T-helper 2 cell (primary cell): ENCODE measurements at regions not wholly inside any gene's neighbourhood (a gene's known extent, or its start where the extent isn't known, plus 50 kb on each side); places are given as distances from the start of the nearest gene placed in this dataset.
"Not testable (repeated sequence)": the region's sequence is repeated elsewhere in the genome, so short reads cannot be mapped to it uniquely, and the experiment has no call there.

ENCODE experiments used
- DNase-seq, 5 experiments: peaks; one replicate each; pipeline versions ENCODE4 v3.0.0 to v3.0.0-alpha.2; 2012 to 2022

DNA sequence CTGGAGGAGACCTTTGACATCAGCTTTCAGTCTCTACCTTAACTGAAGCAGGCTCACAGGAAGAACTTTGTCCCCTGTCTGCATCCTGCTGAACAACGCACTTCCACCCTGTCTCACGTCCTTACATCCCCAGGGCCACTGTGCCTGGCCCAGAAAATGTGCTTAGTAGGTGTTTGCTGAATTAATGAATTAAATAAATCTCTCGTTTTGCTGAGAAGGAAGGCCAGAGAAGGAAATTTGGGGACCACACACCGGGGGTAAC, 54.3 kb upstream of the CREB3L1 start:
- no peak for DNase-seq

DNA sequence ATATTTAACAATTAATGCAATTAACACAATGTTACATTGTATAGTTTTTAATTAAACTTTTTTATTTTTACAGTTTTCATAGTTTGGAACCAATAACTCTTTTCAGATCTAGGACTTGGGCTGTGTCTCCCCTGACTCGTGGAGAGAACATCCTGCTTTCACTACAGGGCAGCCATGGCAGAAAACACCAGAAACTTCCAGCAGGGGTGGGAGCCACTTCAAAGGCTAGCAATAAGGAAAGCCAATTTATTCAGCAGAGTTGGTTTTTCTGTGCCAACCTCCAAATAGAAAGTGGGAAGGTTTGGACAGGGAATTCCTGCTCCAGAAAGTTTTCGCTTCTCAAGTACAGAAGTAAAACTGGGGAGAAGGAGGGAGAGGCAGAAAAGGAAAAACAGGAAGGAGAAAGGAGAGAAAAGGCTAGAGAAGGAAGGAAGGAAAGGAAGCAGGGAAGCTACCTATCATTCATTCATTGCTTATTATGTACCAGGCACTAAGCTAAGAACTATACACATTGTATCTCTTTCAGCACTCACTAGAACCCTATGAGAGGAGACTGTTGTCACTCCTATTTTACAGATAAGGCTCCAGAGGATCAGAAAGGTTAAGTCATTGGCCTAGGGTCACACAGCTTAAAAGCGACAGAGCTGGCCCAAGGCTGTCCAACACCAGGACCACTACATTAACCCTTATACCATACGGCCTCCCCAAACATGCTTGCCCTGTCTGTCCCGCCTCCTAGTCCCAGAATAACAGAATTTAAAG, 54.8 kb upstream of the CREB3L1 start:
- DNase-seq = no peak

DNA sequence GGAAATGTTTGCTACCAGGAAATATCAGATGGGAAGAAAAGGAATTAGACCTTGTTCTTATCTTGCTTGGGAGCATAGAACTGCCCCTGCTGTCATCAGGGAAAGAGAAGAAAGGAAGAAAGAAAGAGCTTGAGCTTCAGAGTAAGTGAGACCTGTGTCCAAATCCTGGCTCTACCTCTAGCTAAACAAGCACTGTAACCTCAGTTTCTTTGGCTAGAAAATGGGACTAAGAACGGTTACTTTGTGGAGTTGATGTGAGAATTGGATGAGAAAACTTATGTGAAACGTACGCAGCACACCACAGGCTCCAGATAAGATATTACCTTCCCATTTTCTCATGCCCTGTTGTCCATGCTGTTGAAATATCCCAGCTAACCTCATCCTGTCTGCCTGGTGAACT, 57.1 kb upstream of the CREB3L1 start:
- no peak for DNase-seq

DNA sequence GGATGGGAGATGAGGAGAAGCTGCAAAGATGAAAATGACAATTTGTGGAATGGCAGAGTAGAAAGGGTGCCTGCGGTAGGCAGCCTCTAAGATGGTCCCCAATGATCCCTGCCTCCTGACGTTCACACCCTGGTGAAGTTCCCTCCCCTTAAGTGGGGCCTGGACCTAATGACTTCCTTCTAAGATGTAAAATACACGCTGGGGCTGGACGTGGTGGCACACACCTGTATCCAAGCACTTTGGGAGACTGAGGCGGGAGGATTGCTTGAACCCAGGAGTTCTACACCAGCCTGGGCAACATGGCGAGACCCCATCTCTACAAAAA, 60.7 kb upstream of the CREB3L1 start:
- no peak for DNase-seq

DNA sequence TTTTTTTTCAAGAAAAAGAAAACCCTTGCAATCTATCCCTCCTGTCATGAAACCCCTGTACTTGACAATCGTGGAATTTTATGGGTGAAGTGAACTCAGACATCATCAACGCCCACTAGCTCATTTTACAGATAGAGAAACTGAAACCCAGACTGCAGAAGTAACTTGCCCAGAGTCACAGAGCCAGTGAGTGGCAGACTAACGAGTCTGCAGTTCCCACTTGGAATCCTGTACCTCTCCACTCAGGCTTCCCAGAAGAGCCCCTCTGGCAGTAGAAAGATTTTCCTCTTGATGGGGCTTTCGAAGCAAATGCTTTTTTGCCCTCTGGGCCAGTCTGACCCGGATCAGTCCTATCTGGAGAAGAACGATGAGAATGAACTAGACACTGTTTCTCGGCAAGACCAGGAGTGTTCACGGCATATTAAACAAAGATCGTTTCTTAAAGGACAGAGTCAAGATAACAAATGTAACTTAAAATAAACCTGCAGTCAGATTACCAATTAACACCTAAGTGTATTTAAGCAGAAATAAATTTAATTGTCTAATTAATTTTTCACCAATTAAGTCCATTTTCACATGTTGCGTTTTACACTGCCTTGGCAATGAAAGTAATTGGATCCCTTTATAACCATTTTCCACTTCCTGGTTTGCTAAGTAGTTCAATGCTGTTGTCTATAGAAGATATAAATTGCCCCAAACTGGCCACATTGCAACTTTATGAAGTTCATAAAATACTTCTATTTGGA, 61.3 kb upstream of the CREB3L1 start:
- no peak for DNase-seq

DNA sequence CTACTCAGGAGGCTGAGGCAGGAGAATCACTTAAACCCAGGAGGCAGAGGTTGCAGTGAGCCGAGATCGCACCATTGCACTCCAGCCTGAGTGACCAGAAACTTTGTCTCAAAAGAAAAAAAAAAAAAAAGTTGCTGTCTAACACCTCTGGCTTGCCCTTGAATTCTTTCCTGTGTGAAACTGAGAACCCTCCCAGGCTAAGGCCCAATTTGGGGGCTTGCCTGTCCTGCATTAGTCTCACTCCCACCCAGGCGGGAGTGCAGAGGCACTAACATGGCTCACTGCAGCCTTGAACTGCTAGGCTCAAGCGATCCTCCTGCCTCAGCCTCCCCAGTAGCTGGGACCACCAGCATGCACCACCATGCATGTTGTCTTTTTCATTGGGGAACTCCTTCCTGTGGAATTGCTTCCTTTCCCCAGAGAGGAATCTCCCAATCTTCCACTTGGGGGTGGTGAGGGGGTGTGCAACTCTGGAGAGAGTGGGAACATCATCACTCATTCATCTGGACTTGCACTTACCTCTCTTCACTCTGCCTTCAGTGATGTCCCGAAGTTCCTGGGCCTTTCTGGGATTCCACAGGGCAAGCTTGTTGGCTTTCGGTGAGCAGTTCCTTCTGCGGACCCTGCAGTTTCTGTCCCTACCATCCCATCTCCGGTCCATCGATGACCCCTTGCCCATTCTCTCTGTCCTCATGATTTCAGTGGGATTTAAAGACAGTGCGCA, 62.1 kb upstream of the CREB3L1 start:
- no peak for DNase-seq

DNA sequence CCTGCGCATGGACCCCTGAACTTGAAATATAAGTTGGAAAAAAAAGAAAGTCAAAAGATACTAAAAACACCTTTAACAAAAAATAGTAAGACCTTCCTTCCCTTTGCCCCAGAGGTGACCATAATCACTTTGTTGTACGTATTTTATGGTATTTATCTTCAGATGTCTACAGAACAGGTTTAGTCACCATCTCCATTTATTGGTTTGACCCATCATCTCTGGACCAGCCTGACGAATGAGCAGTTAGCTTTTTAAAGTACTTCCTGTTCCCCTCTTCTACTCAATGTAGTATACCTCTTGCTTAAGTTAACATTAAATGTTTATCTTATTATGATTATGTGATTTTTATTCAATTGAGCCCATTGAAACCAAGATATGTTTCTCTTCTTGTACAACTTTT, 64.7 kb upstream of the CREB3L1 start:
- DNase-seq = no peak

DNA sequence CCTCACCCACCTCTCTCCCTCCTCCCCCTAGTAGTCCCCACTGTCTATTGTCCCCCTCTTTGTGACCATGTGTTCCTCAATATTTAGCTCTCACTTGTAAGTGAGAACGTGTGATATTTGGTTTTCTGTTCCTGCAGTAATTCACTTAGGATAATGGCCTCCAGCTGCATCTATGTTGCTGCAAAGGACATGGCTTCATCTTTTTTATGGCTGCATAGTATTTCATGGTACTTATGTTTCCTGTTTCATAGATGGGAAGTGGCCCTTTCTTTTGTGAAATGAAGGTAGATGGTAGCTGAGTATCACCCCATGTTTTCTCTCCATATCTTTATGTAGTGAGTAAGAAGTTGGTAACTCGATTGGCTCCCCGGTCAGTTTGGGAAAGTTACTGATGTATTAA, 66.6 kb upstream of the CREB3L1 start:
- DNase-seq = no peak

DNA sequence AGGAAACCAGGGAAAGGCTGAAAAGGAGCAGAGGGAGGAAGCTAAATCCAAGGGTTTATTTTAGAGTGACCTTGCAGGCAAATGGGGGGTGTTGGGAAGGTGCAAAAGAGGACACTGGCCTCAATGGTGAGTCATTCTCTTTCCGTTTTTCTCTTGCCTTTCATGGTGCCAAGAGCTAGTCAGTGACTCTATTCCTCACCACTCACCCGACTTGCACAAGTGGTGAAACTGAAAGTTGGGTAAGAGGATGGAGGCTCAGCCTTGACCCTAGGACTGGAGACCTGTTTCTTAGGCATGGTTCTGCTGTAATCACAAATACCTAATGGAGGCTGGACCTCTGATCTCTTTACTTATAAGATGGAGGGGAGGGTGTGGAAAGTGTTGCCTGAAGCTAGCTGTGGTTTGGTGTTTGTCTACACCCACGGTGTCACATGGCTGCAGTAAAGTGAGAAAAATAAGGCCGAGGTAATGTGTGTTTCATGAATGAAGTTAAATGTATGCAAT, 67.3 kb upstream of the CREB3L1 start:
- DNase-seq = peak in 1 of 5 experiments; percentile 31

DNA sequence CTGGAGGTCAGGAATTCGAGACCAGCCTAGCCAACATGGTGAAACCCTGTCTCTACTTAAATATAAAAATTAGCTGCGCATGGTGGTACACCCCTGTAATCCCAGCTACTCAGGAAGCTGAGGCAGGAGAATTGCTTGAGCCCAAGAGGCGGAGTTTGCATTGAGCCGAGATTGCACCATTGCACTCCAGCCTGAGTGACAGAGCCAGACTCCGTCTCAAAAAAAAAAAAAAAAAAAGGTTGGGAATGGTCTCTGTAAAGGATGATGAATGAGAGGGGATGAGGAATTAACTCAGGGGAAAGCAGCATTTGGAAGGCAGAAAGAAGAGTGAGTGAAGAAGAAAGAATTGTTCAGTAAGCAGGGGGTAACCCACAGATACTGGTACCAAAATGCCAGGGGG, 67.8 kb upstream of the CREB3L1 start:
- not testable (repeated sequence) for DNase-seq

DNA sequence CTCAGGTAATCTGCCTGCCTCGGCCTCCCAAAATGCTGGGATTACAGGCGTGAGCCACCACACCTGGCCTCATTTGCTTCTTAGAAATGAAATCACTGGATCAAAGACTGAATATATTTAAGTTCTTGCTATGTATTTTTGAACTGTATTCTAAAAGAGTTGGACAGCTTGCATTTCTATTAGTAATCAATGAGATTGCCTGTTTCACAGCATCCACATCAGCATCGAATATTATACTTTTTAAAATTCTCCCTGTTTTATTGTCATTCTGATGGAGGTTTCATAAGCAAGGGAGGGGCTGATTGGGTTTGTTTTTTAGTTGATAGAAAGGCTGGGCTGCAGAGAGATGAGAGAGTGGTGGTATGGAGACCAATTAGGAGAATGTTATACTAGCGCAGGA, 68.7 kb upstream of the CREB3L1 start:
- no peak for DNase-seq

DNA sequence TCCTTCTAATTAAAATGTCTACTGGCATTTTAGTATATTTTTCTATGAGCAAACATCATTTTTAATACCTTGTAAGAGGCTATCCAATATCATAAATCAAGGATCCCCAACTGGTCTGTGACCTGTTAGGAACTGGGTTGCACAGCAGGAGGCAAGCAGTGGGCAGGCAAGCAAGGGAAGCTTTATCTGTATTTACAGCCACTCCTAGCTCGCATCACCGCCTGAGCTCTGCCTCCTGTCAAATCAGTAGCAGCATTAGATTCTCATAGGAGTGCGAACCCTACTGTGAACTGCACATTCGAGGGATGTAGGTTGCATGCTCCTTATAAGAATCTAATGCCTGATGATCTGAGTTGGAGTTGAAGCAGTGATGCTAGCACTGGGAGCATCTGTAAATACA, 70.2 kb upstream of the CREB3L1 start:
- no peak for DNase-seq

DNA sequence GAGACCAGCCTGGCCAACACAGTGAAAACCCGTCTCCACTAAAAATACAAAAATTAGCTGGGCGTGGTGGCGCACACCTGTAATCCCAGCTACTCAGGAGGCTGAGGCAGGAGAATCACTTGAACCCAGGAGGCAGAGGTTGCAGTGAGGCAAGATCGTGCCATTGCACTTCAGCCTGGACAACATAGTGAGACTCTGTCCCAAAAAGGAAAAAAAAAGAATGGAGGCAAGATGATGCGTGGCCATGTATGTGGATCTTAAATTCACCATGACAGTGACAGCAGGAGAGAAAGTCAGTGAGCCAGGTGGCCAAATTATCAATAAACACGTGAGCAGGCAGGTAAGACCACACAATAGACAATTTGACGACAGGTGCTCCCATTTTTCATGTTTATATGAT, 73.0 kb upstream of the CREB3L1 start:
- not testable (repeated sequence) for DNase-seq

DNA sequence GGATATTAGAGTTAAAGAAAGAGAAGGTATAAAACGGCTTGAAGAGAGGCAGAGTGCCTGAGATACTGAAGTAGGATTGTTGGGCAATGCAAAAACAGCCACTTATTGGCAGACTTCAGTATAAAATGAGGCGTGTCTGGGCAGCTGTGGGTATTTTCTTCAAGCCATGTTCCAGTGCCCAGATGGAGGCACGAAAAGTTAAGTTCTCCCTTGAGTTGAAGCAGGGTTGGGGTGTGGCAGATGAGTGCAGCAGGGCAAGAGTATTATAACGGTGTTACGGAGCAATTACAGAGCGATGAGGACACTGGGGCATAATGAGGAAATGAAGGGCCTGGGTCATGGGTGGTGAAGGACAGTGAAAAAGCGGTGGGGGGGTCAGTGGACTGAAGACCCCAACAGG, 73.7 kb upstream of the CREB3L1 start:
- DNase-seq = no peak

DNA sequence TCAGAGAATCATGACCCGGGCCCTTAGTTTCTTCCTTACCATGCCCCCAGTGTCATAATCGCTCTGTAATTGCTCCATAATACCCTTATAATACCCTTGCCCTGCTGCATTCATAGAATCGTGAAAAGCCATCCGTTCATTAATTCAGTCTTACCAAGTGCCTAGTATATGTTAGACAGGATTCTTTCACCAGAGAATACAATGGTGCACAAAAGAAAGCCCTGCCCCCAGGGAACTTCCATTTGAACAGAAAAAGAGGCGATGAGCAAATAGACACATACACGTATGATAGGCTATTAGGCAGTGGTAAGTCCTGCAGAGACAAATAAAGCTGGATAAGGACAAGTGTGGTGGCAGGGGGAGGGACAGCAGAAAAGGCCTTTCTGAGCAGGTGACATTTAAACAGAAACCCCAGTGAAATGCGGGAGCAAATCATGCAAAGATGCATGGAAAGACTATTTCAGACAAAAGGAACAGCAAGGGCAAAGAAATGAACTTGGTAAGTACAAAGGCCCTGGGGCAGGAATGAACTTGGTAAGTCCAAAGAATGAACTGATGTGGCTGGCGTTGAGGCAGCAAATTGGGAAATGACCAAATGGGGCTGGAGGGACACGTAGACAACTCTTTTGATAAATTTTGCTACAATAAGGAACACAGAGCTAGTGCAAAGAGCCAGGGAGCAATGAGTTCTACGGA, 74.6 kb upstream of the CREB3L1 start:
- DNase-seq = no peak

DNA sequence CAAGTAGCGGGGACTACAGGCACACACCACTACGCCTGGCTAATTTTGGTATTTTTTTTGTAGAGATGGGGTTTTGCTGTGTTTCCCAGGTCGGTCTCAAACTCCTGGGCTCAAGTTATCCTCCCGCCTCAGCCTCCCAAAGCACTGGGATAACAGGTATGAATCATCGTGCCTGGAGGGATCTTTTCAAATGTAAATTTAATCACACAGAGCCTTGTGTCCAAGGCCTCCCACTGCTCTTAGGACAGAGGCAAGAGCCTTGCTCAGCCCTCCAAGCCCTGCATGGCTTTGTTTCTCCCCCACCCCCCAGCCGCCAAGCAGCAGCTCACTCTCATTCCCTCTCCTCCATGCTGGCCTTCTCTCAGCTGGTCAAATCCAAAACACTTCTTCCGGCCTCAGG, 75.3 kb upstream of the CREB3L1 start:
- no peak for DNase-seq

DNA sequence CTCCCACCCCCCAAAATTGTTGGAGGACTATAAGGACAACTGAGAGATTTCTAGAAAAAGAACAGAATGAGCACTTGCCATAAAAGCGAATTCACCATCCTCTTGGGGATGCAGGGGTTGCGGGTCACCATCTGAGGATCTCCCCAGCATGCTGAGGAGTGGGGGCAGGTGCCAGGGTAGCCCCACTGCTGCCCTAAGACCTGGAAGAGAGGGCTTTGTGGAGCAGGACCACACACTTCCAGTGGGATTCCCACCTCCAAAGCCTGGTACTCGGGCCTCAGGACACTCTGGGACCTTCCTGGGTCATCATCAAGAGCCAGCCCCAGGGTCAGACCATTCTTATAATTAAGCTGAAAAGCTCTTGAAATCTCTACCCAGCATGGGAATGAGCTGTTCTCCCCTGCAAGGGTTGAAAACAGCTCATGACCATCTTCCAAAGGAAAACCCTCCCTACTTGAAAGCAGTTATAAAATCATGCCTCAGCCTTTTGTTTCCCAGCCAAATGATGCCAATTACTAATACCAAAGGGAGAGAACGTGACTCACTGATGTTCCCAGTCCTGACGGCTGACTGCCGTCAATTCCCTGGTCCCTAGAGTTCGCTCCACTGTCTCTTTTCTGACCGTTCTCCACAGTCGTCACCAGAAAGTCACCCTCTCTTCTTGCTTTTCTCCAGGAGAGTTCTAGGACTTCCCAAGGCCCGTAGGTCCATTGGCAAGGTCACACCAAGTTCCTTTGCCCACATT, 76.8 kb upstream of the CREB3L1 start:
- no peak for DNase-seq

DNA sequence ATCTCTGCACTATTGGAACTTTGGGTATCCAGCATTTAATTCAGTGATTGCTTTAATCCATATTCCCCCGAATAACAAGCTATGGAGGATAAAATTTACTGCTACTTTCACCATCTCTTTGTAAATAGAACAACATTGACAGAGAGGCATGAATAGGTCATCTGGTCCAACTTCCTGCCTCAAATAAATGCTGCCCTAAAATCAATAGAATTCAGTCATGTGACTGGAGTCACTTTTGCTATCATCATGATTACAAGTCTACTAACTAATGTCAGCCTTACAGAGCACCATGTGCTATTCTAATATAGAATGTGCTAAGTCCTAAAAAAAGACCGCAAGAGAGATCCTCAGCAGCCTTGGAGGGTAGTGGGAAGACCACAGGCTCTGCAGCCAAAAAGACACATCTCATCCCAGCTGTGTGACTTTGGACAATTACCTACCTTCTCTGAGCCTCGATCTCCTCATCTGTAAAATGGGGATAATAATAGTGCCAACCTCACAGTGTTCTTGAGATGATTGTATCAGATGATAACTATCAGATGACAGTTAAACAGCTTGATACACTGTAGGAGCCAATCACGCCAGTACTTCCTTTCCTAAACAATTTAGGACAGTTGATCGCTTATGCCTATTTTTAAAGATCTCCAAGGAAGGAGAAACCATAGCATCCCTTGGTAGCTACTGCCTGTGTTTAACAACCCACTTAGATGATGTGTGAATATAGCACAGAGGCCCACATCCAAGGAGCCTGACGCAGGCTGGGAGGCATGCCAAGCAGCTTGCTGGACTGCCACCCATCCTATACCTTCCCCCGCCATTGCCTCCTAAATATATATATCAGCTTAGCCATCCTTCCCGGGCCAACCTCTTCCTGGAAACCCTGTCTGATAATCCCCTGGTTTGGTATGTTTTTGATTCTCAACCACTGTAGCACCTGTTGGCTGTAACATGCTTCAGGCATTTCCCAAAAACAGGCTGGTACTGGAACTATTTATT, 77.3 kb upstream of the PHF21A start:
- DNase-seq = no peak

DNA sequence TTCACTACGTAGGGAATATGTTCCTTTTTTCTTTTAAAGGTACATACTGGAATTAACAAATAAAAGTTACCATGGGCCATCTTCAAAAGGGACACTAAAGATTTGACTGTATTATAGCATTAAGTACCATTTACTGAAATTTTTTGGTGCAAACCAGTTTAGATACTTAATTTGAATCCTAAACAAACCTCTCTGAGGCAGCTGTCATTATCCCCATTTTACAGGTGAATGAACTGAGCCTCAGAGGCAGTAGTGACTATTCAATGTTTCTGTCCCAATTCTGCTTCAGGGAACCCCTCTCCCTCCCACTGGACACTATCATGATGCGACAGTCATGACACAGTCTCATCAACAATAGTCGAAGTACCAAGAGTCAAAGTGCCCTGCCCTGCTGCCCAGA, 76.2 kb upstream of the PHF21A start:
- no peak for DNase-seq

DNA sequence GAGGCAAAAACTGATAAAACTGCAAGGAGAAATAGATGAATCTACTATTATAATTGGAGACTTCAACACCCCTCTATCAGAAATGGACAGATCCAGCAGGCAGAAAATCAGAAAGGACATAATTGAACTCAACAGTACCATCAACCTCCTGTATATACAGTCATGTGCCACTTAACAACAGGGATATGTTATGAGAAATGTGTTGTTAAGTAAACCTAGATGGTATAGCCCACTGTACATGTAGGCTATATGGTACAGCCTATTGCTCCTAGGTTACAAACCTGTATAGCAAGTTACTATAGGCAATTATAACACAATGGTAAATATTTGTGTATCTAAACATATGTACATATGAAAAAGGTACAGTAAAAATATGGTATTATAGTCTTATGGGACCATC, 66.8 kb upstream of the PHF21A start:
- DNase-seq = no peak

DNA sequence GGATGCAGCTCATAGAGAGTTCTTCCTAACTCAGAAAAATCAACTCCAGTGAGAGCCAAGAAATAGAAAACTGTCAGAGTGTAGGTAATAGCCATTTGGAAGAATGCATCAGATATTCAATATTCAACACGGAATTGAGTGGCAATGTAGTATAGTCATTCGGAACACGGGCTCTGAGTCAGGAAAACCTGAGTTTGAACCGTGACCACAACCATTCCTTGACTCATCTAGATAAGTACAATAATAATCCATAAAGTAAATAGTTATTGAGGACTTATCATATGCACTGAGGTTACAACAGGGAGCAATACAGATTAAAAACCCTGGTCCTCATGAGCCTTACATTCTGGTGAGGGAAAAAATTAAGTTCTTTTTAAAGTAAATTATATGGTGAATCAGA, 62.6 kb upstream of the PHF21A start:
- no peak for DNase-seq
